ENCODE measurements at regions not wholly inside any gene's neighbourhood (a gene's known extent, or its start where the extent isn't known, plus 50 kb on each side); places are given as distances from the start of the nearest gene placed in this dataset.

- no peak for TF ChIP-seq CTCF (IDR thresholded peaks at IDR 0.05)
- TF ChIP-seq EZH2phosphoT487 (IDR thresholded peaks at IDR 0.05), result no peak
Observed at GRCh38 chr1:29829448-29830344, 593.4 kb downstream of the PTPRU start.

Measured in neural progenitor cell (in vitro differentiated cells).